ENCODE measurements at regions not wholly inside any gene's neighbourhood (a gene's known extent, or its start where the extent isn't known, plus 50 kb on each side); places are given as distances from the start of the nearest gene placed in this dataset.

DNA sequence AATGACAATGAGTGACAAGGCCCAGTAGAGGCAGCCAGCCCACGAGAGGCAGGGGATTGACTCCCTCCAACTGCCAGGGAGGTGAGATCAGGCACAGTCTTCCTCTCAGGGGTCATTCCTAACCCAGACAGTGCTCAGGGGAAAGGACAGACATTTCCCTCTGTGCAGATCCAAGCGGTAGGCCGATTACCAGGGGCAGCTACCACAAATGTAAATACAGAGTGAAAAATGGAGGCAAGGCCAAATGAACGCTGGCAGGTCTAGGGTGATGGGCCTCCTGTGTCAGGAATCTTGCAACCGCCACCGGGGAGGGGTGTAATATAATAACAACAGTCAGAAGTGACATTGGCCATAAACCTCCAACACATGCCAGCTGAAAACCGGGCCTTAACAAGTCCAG lies 881.4 kb downstream of the UQCRFS1 start:
- no peak overlapping the region for H3K4me3 ChIP-seq (replicated peaks; ENCODE audit: low read depth, low read length)
- no peak for DNase-seq (ENCODE audit: extremely low read depth, low read depth)
- TF ChIP-seq, protein P1, sequence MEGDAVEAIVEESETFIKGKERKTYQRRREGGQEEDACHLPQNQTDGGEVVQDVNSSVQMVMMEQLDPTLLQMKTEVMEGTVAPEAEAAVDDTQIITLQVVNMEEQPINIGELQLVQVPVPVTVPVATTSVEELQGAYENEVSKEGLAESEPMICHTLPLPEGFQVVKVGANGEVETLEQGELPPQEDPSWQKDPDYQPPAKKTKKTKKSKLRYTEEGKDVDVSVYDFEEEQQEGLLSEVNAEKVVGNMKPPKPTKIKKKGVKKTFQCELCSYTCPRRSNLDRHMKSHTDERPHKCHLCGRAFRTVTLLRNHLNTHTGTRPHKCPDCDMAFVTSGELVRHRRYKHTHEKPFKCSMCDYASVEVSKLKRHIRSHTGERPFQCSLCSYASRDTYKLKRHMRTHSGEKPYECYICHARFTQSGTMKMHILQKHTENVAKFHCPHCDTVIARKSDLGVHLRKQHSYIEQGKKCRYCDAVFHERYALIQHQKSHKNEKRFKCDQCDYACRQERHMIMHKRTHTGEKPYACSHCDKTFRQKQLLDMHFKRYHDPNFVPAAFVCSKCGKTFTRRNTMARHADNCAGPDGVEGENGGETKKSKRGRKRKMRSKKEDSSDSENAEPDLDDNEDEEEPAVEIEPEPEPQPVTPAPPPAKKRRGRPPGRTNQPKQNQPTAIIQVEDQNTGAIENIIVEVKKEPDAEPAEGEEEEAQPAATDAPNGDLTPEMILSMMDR (IDR thresholded peaks at IDR 0.05; ENCODE audit: low read depth, low read length, missing control alignments): no peak

- TF ChIP-seq, protein P1 (IDR thresholded peaks at IDR 0.05; ENCODE audit: low read depth, low read length, missing control alignments): no peak
- no peak for DNase-seq (ENCODE audit: extremely low read depth, low read depth)
- H3K4me3 ChIP-seq (replicated peaks; ENCODE audit: low read depth, low read length): no peak overlapping the region
Measured at GRCh38 chr19:28330831-28331230, 882.1 kb downstream of the UQCRFS1 start.

DNA sequence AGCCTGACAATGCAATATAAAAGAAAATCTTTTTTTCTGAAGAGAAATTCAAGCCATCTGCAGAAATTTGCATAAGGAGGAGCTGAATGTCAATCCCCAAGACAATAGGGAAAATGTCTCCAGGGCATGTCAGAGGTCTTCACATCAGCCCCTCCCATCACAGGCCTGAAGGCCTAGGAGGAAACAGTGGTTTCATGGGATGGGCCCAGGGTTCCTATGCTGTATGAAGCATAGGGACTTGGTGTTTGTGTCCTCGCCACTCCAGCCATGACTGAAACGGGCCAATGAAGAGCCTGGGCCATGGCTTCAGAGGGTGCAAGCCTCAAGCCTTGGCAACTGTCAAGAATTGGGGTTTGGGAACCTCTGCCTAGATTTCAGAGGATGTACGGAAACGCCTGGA lies 883.5 kb downstream of the UQCRFS1 start:
- TF ChIP-seq, protein P1 (IDR thresholded peaks at IDR 0.05; ENCODE audit: low read depth, low read length, missing control alignments): no peak
- H3K4me3 ChIP-seq (replicated peaks; ENCODE audit: low read depth, low read length): no peak overlapping the region
- DNase-seq (ENCODE audit: extremely low read depth, low read depth): no peak

DNA sequence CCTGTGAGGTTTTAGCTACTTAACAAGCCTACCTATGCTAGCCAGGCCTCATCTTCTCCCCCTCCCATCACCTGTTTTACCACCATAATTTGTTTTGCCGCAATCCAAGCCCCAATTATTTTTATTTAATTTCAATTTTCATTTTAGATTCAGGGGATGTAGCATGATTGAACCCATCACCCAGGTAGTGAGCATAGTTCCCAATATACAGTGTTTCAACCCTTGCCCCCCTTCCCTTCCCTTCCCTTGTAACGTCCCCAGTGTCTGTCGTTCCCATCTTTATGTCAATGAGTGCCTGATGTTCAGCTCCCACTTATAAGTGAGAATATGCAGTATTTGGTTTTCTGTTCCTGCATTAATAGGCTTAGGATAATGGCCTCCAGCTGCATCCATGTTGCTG lies 885.0 kb downstream of the UQCRFS1 start:
- no peak overlapping the region for H3K4me3 ChIP-seq (replicated peaks; ENCODE audit: low read depth, low read length)
- no peak for DNase-seq (ENCODE audit: extremely low read depth, low read depth)

DNA sequence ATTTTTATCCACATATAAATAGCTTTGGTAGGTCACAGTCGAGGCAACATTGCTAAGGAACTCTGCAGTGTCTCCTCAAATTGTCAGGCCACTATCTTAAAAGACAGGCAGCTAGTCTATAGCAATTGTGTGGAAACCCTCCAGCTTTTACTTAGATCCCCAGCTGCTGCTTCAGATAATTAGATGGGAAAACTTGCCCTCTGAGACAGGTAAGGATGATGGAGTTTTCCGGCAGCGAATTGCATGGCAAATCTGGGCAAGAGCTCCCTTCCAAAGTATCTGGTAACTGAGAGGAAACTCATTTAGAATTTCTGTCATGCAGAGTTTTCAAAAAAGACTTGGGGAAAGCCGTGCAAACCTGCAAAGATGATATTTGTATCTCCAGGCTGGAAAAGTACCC lies 886.2 kb downstream of the UQCRFS1 start:
- TF ChIP-seq, protein P1 (IDR thresholded peaks at IDR 0.05; ENCODE audit: low read depth, low read length, missing control alignments): no peak
- H3K4me3 ChIP-seq (replicated peaks; ENCODE audit: low read depth, low read length): no peak overlapping the region
- DNase-seq (ENCODE audit: extremely low read depth, low read depth): no peak

More for the DNA sequence above, 885.0 kb downstream of the UQCRFS1 start:
- TF ChIP-seq, protein P1 (IDR thresholded peaks at IDR 0.05; ENCODE audit: low read depth, low read length, missing control alignments): no peak

GRCh38 chr19:28324275-28325060 lies 888.5 kb downstream of the UQCRFS1 start:
- DNase-seq (ENCODE audit: extremely low read depth, low read depth): no peak
- TF ChIP-seq, protein P1 (IDR thresholded peaks at IDR 0.05; ENCODE audit: low read depth, low read length, missing control alignments): no peak
- no peak overlapping the region for H3K4me3 ChIP-seq (replicated peaks; ENCODE audit: low read depth, low read length)
